ENCODE measurements at regions not wholly inside any gene's neighbourhood (a gene's known extent, or its start where the extent isn't known, plus 50 kb on each side); places are given as distances from the start of the nearest gene placed in this dataset.

- DNase-seq = no peak
Observed at GRCh38 chr3:70789878-70790277, 477.4 kb upstream of the MDFIC2 start.

GRCh38 chr3:70780790-70781189 lies 468.4 kb upstream of the MDFIC2 start:
- DNase-seq = no peak

GRCh38 chr3:70779296-70779695 lies 466.9 kb upstream of the MDFIC2 start:
- no peak for DNase-seq

- DNase-seq = no peak
Observed at GRCh38 chr3:70776081-70776480, 463.6 kb upstream of the MDFIC2 start.

GRCh38 chr3:70775257-70775656 lies 462.8 kb upstream of the MDFIC2 start:
- no peak for DNase-seq

- no peak for DNase-seq
Observed at GRCh38 chr3:70774641-70775040, 462.2 kb upstream of the MDFIC2 start.

- no peak for DNase-seq
Observed at GRCh38 chr3:70771426-70772147, 459.1 kb upstream of the MDFIC2 start.

GRCh38 chr3:70770650-70771049 lies 458.2 kb upstream of the MDFIC2 start:
- DNase-seq = no peak

- no peak for DNase-seq
Observed at GRCh38 chr3:70766301-70766700, 453.9 kb upstream of the MDFIC2 start.

GRCh38 chr3:70763894-70764293 lies 451.5 kb upstream of the MDFIC2 start:
- no peak for DNase-seq

GRCh38 chr3:70757658-70758057 lies 445.2 kb upstream of the MDFIC2 start:
- no peak for DNase-seq

GRCh38 chr3:70755526-70755925 lies 443.1 kb upstream of the MDFIC2 start:
- DNase-seq = no peak

- DNase-seq = no peak
Observed at GRCh38 chr3:70754314-70754713, 441.9 kb upstream of the MDFIC2 start.

- DNase-seq = no peak
Observed at GRCh38 chr3:70753572-70753971, 441.1 kb upstream of the MDFIC2 start.

- DNase-seq = no peak
Observed at GRCh38 chr3:70752051-70752450, 439.6 kb upstream of the MDFIC2 start.

GRCh38 chr3:70749122-70749521 lies 436.7 kb upstream of the MDFIC2 start:
- no peak for DNase-seq

- DNase-seq = no peak
Observed at GRCh38 chr3:70748593-70748992, 436.2 kb upstream of the MDFIC2 start.

- no peak for DNase-seq
Observed at GRCh38 chr3:70747847-70748246, 435.4 kb upstream of the MDFIC2 start.

- DNase-seq = no peak
Observed at GRCh38 chr3:70744536-70744935, 432.1 kb upstream of the MDFIC2 start.

- no peak for DNase-seq
Observed at GRCh38 chr3:70743754-70744153, 431.3 kb upstream of the MDFIC2 start.

- no peak for DNase-seq
Observed at GRCh38 chr3:70742081-70742480, 429.6 kb upstream of the MDFIC2 start.

GRCh38 chr3:70740872-70741271 lies 428.4 kb upstream of the MDFIC2 start:
- no peak for DNase-seq

GRCh38 chr3:70740071-70740470 lies 427.6 kb upstream of the MDFIC2 start:
- DNase-seq = no peak

- no peak for DNase-seq
Observed at GRCh38 chr3:70738291-70738681, 425.8 kb upstream of the MDFIC2 start.

GRCh38 chr3:70737666-70738290 lies 425.3 kb upstream of the MDFIC2 start:
- DNase-seq = no peak

Data from activated CD4-positive, alpha-beta T cell treated with anti-CD3 and anti-CD28 coated beads, Interleukin-2, amount 50 U/mL, for 48 hours (primary cell).